ENCODE measurements at regions not wholly inside any gene's neighbourhood (a gene's known extent, or its start where the extent isn't known, plus 50 kb on each side); places are given as distances from the start of the nearest gene placed in this dataset.
"Not testable (repeated sequence)": the region's sequence is repeated elsewhere in the genome, so short reads cannot be mapped to it uniquely, and the experiment has no call there.

DNA sequence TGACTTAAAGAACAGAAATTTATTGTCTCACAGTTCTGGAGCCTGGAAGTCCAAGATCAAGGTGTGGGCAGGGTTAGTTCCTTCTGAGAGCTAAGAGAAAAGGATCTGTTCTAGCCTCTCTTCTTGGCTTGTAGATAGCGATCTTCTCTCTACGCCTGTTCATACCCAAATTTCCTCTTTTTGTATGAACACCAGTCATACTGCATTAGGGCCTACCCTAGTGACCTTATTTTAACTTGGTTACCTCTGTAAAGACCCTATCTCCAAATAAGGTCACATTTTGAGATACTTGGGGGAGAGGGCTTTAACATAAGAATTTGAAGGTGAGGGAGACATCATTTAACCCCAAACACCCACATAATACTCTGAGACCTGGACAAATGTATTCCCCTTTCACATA is 55.6 kb upstream of the SPP1 start:
- DNase-seq (ENCODE audit: low read depth in 1 of 2, low spot score in 1 of 2) = peak in 1 of 2 experiments; percentile 10
- TF ChIP-seq GABPA (IDR thresholded peaks at IDR 0.05; ENCODE audit: low read depth) (no peak), SPI1 (IDR thresholded peaks at IDR 0.05; ENCODE audit: borderline replicate concordance, low read depth) (no peak), POLR2AphosphoS5 (IDR thresholded peaks at IDR 0.05; ENCODE audit: low read depth) (no peak)
- TF ChIP-seq, protein P1, sequence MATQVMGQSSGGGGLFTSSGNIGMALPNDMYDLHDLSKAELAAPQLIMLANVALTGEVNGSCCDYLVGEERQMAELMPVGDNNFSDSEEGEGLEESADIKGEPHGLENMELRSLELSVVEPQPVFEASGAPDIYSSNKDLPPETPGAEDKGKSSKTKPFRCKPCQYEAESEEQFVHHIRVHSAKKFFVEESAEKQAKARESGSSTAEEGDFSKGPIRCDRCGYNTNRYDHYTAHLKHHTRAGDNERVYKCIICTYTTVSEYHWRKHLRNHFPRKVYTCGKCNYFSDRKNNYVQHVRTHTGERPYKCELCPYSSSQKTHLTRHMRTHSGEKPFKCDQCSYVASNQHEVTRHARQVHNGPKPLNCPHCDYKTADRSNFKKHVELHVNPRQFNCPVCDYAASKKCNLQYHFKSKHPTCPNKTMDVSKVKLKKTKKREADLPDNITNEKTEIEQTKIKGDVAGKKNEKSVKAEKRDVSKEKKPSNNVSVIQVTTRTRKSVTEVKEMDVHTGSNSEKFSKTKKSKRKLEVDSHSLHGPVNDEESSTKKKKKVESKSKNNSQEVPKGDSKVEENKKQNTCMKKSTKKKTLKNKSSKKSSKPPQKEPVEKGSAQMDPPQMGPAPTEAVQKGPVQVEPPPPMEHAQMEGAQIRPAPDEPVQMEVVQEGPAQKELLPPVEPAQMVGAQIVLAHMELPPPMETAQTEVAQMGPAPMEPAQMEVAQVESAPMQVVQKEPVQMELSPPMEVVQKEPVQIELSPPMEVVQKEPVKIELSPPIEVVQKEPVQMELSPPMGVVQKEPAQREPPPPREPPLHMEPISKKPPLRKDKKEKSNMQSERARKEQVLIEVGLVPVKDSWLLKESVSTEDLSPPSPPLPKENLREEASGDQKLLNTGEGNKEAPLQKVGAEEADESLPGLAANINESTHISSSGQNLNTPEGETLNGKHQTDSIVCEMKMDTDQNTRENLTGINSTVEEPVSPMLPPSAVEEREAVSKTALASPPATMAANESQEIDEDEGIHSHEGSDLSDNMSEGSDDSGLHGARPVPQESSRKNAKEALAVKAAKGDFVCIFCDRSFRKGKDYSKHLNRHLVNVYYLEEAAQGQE (IDR thresholded peaks at IDR 0.05; ENCODE audit: insufficient replicate concordance, low read depth) = no peak
- TF ChIP-seq, protein P2, sequence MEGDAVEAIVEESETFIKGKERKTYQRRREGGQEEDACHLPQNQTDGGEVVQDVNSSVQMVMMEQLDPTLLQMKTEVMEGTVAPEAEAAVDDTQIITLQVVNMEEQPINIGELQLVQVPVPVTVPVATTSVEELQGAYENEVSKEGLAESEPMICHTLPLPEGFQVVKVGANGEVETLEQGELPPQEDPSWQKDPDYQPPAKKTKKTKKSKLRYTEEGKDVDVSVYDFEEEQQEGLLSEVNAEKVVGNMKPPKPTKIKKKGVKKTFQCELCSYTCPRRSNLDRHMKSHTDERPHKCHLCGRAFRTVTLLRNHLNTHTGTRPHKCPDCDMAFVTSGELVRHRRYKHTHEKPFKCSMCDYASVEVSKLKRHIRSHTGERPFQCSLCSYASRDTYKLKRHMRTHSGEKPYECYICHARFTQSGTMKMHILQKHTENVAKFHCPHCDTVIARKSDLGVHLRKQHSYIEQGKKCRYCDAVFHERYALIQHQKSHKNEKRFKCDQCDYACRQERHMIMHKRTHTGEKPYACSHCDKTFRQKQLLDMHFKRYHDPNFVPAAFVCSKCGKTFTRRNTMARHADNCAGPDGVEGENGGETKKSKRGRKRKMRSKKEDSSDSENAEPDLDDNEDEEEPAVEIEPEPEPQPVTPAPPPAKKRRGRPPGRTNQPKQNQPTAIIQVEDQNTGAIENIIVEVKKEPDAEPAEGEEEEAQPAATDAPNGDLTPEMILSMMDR (IDR thresholded peaks at IDR 0.05; ENCODE audit: insufficient read depth, low read length) = no peak
- H3K27me3 ChIP-seq (ENCODE audit: insufficient read depth, poor library complexity, severe bottlenecking) = no peaks in the 10 kb centered on the region
- H3K27ac ChIP-seq (replicated peaks) = no peak overlapping the region
- no peak overlapping the region for H3K4me3 ChIP-seq (replicated peaks; ENCODE audit: insufficient read depth, low read length)

DNA sequence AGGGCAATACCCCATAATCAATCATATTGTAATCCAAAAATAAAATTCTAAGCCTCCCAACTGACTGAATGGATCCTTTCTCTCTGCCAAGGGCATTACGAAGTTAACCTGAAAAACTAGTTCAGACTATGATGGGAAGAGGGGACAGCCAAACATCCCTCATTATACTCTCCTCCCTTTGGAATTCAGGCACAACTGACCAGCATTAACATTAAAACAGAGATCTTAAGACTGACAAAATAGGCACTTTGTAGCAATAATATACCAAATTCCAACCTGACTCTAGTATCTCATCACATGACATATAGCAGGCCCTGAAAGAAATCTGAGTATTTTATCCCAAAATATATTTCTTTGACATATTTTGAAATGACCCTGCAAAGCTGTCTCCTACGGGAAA is 55.0 kb upstream of the SPP1 start:
- H3K27me3 ChIP-seq (ENCODE audit: insufficient read depth, poor library complexity, severe bottlenecking) = no peaks in the 10 kb centered on the region
- no peak overlapping the region for H3K4me3 ChIP-seq (replicated peaks; ENCODE audit: insufficient read depth, low read length)
- DNase-seq (ENCODE audit: low read depth in 1 of 2, low spot score in 1 of 2) = no peak
- H3K27ac ChIP-seq (replicated peaks) = no peak overlapping the region
- TF ChIP-seq, protein P2 (IDR thresholded peaks at IDR 0.05; ENCODE audit: insufficient read depth, low read length) = no peak
- TF ChIP-seq GABPA (IDR thresholded peaks at IDR 0.05; ENCODE audit: low read depth) (no peak), POLR2AphosphoS5 (IDR thresholded peaks at IDR 0.05; ENCODE audit: low read depth) (no peak), SPI1 (IDR thresholded peaks at IDR 0.05; ENCODE audit: borderline replicate concordance, low read depth) (no peak)
- TF ChIP-seq, protein P1 (IDR thresholded peaks at IDR 0.05; ENCODE audit: insufficient replicate concordance, low read depth) = no peak

DNA sequence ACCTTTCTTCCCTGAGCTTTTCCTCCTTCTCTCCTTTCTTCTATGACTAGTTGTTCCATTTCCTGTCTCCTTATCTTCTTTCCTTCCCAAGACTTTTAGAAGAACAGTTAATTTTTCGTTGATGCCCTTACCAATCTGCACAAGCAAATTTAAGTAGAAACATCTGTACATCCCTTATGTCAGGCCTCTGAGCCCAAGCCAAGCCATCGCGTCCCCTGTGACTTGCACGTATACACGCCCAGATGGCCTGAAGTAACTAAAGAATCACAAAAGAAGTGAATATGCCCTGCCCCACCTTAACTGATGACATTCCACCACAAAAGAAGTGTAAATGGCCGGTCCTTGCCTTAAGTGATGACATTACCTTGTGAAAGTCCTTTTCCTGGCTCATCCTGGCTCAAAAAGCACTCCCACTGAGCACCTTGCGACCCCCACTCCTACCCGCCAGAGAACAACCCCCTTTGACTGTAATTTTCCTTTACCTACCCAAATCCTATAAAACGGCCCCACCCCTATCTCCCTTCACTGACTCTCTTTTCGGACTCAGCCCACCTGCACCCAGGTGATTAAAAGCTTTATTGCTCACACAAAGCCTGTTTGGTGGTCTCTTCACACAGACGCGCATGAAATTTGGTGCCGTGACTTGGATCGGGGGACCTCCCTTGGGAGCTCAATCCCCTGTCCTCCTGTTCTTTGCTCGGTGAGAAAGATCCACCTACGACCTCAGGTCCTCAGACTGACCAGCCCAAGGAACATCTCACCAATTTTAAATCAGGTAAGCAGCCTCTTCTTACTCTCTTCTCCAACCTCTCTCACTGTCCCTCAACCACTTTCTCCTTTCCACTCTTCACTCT is 53.7 kb upstream of the SPP1 start:
- not testable (repeated sequence) for H3K27ac ChIP-seq (replicated peaks); H3K27me3 ChIP-seq (ENCODE audit: insufficient read depth, poor library complexity, severe bottlenecking); H3K4me3 ChIP-seq (replicated peaks; ENCODE audit: insufficient read depth, low read length); DNase-seq (ENCODE audit: low read depth in 1 of 2, low spot score in 1 of 2)

DNA sequence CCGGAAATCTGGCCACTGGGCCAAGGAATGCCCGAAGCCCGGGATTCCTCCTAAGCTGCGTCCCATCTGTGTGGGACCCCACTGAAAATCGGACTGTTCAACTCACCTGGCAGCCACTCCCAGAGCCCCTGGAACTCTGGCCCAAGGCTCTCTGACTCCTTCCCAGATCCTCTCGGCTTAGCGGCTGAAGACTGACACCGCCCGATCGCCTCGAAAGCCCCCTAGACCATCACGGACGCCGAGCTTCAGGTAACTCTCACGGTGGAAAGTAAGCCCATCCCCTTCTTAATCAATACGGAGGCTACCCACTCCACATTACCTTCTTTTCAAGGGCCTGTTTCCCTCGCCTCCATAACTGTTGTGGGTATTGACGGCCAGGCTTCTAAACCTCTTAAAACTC is 51.4 kb upstream of the SPP1 start:
- not testable (repeated sequence) for H3K27ac ChIP-seq (replicated peaks); H3K4me3 ChIP-seq (replicated peaks; ENCODE audit: insufficient read depth, low read length); DNase-seq (ENCODE audit: low read depth in 1 of 2, low spot score in 1 of 2); H3K27me3 ChIP-seq (ENCODE audit: insufficient read depth, poor library complexity, severe bottlenecking)
